ENCODE measurements at regions not wholly inside any gene's neighbourhood (a gene's known extent, or its start where the extent isn't known, plus 50 kb on each side); places are given as distances from the start of the nearest gene placed in this dataset.

DNA sequence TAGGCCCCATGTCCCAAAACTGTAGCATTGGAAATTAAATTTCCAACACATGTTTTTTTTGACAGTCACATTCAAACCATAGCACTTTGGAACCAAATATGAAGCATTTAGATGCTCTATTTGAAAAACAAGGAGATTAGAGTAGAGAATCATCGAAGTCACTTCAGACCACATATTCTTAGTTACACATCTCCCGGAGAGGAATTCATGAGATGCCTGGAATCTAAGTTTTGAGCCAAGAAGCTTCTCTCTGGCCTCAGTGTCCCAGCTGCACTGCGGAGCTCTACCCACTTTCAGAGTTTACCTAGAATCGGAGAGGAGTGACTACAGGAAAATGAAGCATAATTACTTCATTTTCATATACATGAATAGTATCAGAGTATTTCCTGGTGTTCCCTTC is 385.9 kb downstream of the TNS1 start:
- TF ChIP-seq, protein P1, sequence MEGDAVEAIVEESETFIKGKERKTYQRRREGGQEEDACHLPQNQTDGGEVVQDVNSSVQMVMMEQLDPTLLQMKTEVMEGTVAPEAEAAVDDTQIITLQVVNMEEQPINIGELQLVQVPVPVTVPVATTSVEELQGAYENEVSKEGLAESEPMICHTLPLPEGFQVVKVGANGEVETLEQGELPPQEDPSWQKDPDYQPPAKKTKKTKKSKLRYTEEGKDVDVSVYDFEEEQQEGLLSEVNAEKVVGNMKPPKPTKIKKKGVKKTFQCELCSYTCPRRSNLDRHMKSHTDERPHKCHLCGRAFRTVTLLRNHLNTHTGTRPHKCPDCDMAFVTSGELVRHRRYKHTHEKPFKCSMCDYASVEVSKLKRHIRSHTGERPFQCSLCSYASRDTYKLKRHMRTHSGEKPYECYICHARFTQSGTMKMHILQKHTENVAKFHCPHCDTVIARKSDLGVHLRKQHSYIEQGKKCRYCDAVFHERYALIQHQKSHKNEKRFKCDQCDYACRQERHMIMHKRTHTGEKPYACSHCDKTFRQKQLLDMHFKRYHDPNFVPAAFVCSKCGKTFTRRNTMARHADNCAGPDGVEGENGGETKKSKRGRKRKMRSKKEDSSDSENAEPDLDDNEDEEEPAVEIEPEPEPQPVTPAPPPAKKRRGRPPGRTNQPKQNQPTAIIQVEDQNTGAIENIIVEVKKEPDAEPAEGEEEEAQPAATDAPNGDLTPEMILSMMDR (optimal IDR thresholded peaks at IDR 0.05 in 1 of 3, IDR thresholded peaks at IDR 0.05 in 1 of 3, conservative IDR thresholded peaks at IDR 0.05 in 1 of 3; ENCODE audit: extremely low read depth in 1 of 3, insufficient read depth in 2 of 3, low read length in 3 of 3), result no peak
- no peak for TF ChIP-seq EZH2 (IDR thresholded peaks at IDR 0.05; ENCODE audit: low read length)

Measured in keratinocyte (primary cell).